Neural cell (in vitro differentiated cells): ENCODE measurements at regions not wholly inside any gene's neighbourhood (a gene's known extent, or its start where the extent isn't known, plus 50 kb on each side); places are given as distances from the start of the nearest gene placed in this dataset.

ENCODE experiments used
- H2AFZ ChIP-seq: fragments of 200-600, 300-800 bp; sonication (generic), shearing (Covaris generic); 2 replicates; pipeline ENCODE4 v1.6.0; 2014; ENCODE audit warnings: low read depth, mild to moderate bottlenecking, antibody characterized with exemption, low read length, moderate library complexity
- H3F3A ChIP-seq: fragments of 200-600 bp; shearing (Covaris generic); 2 replicates; pipeline ENCODE4 v1.6.1; 2016; ENCODE audit warnings: mild to moderate bottlenecking, moderate library complexity, mixed read lengths, antibody characterized with exemption, low read length; ENCODE audit not compliant: insufficient read depth, poor library complexity, severe bottlenecking
- H3K27ac ChIP-seq: fragments of 200-600, 300-800 bp; sonication (generic), shearing (Covaris generic); 2 replicates; pipeline ENCODE4 v1.5.1; 2014; ENCODE audit warnings: mild to moderate bottlenecking, low read length, moderate library complexity
- H3K27me3 ChIP-seq: fragments of 300-800, 200-600 bp; sonication (generic), shearing (Covaris generic); 2 replicates; pipeline ENCODE4 v1.6.0; 2014; ENCODE audit warnings: mild to moderate bottlenecking, low read depth, low read length, moderate library complexity; ENCODE audit not compliant: insufficient read depth
- H3K36me3 ChIP-seq: fragments of 300-800, 200-600 bp; sonication (generic), shearing (Covaris generic); 2 replicates; pipeline ENCODE4 v1.5.1; 2014; ENCODE audit warnings: mild to moderate bottlenecking, antibody characterized with exemption, low read length, moderate library complexity; ENCODE audit not compliant: insufficient read depth
- H3K4me2 ChIP-seq: fragments of 300-800, 200-600 bp; sonication (generic), shearing (Covaris generic); 2 replicates; pipeline ENCODE4 v1.6.0; 2014; ENCODE audit warnings: mild to moderate bottlenecking, low read length
- H3K4me3 ChIP-seq: fragments of 300-800, 200-600 bp; sonication (generic), shearing (Covaris generic); 2 replicates; pipeline ENCODE4 v1.5.1; 2014; ENCODE audit warnings: mild to moderate bottlenecking, low read length, moderate library complexity
- H3K79me2 ChIP-seq: fragments of 200-600 bp; shearing (Covaris generic); replicated peaks from 2 replicates; pipeline ENCODE4 v1.6.0; 2014; ENCODE audit warnings: mild to moderate bottlenecking, low read length, moderate library complexity; ENCODE audit not compliant: insufficient read depth
- H3K9ac ChIP-seq: fragments of 300-800, 200-600 bp; sonication (generic), shearing (Covaris generic); 2 replicates; pipeline ENCODE4 v1.6.1; 2016; ENCODE audit warnings: mild to moderate bottlenecking, low read length, mixed read lengths
- H3K9me2 ChIP-seq: fragments of 200-600 bp; shearing (Covaris generic); 2 replicates; pipeline ENCODE4 v1.6.1; 2016; ENCODE audit warnings: mild to moderate bottlenecking, low read length, mixed read lengths; ENCODE audit not compliant: insufficient read depth
- H3K9me3 ChIP-seq: fragments of 200-600, 300-800 bp; sonication (generic), shearing (Covaris generic); 2 replicates; pipeline ENCODE4 v1.6.1; 2016; ENCODE audit warnings: mild to moderate bottlenecking, mixed run types, low read length, moderate library complexity, mixed read lengths
- H4K20me1 ChIP-seq: fragments of 200-600 bp; shearing (Covaris generic); 2 replicates; pipeline ENCODE4 v1.6.1; 2016; ENCODE audit warnings: mild to moderate bottlenecking, mixed run types; ENCODE audit not compliant: insufficient read depth
- CTCF ChIP-seq: fragments of 450-650 bp; IDR thresholded peaks from 2 replicates; pipeline ENCODE4 v1.5.1; 2014; ENCODE audit warnings: antibody characterized with exemption, mild to moderate bottlenecking, moderate library complexity; ENCODE audit not compliant: poor library complexity, severe bottlenecking
- EP300 ChIP-seq: fragments of 450-650 bp; conservative IDR thresholded peaks from 2 replicates; pipeline ENCODE4 v1.6.1; 2014; ENCODE audit warnings: antibody characterized with exemption, mild to moderate bottlenecking, moderate library complexity; ENCODE audit not compliant: poor library complexity, severe bottlenecking
- EZH2 ChIP-seq: fragments of 200-600, 300-800 bp; shearing (Covaris generic), sonication (generic); IDR thresholded peaks from 2 replicates; pipeline ENCODE4 v1.6.1; 2014; ENCODE audit warnings: antibody characterized with exemption, low read length, borderline replicate concordance, mild to moderate bottlenecking; ENCODE audit not compliant: insufficient read depth, poor library complexity, severe bottlenecking
- MXI1 ChIP-seq: fragments of 450-650 bp; conservative IDR thresholded peaks from 2 replicates; pipeline ENCODE4 v1.6.1; 2014; ENCODE audit warnings: antibody characterized with exemption, mild to moderate bottlenecking; ENCODE audit not compliant: poor library complexity, severe bottlenecking
- POLR2AphosphoS5 ChIP-seq: IDR thresholded peaks from 2 replicates; pipeline ENCODE4 v1.6.1; 2012
- RAD21 ChIP-seq: fragments of 450-650 bp; conservative IDR thresholded peaks from 2 replicates; pipeline ENCODE4 v1.6.1; 2014; ENCODE audit warnings: antibody characterized with exemption, mild to moderate bottlenecking, moderate library complexity
- TAF1 ChIP-seq: IDR thresholded peaks from 2 replicates; pipeline ENCODE4 v1.6.1; 2012; ENCODE audit warnings: low read depth
- TF ChIP-seq, protein P1 (sequence below): IDR thresholded peaks from 2 replicates; pipeline ENCODE4 v1.6.1; 2012; ENCODE audit warnings: borderline replicate concordance

- H3K79me2 ChIP-seq, result no peaks in the 10 kb centered on the region
- no peaks in the 10 kb centered on the region for H3K9me2 ChIP-seq
- no peaks in the 10 kb centered on the region for H3K36me3 ChIP-seq
- no peaks in the 10 kb centered on the region for H4K20me1 ChIP-seq
- no peaks in the 10 kb centered on the region for H3K9me3 ChIP-seq
- no peak overlapping the region for H3K9ac ChIP-seq
- no peak overlapping the region for H2AFZ ChIP-seq
- no peak overlapping the region for H3K4me2 ChIP-seq
- H3K27ac ChIP-seq, result no peak overlapping the region
- no peak overlapping the region for H3K4me3 ChIP-seq
- no peaks in the 10 kb centered on the region for H3K27me3 ChIP-seq
- no peaks in the 10 kb centered on the region for H3F3A ChIP-seq
- no peak for TF ChIP-seq EZH2
- no peak for TF ChIP-seq EP300
- no peak for TF ChIP-seq POLR2AphosphoS5
- no peak for TF ChIP-seq MXI1
- TF ChIP-seq TAF1, result no peak
- no peak for TF ChIP-seq RAD21
- TF ChIP-seq, protein P1, sequence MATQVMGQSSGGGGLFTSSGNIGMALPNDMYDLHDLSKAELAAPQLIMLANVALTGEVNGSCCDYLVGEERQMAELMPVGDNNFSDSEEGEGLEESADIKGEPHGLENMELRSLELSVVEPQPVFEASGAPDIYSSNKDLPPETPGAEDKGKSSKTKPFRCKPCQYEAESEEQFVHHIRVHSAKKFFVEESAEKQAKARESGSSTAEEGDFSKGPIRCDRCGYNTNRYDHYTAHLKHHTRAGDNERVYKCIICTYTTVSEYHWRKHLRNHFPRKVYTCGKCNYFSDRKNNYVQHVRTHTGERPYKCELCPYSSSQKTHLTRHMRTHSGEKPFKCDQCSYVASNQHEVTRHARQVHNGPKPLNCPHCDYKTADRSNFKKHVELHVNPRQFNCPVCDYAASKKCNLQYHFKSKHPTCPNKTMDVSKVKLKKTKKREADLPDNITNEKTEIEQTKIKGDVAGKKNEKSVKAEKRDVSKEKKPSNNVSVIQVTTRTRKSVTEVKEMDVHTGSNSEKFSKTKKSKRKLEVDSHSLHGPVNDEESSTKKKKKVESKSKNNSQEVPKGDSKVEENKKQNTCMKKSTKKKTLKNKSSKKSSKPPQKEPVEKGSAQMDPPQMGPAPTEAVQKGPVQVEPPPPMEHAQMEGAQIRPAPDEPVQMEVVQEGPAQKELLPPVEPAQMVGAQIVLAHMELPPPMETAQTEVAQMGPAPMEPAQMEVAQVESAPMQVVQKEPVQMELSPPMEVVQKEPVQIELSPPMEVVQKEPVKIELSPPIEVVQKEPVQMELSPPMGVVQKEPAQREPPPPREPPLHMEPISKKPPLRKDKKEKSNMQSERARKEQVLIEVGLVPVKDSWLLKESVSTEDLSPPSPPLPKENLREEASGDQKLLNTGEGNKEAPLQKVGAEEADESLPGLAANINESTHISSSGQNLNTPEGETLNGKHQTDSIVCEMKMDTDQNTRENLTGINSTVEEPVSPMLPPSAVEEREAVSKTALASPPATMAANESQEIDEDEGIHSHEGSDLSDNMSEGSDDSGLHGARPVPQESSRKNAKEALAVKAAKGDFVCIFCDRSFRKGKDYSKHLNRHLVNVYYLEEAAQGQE, result no peak
These were observed 208.5 kb downstream of the SH3BP4 start for GRCh38 chr2:235160281-235160810.

GRCh38 chr2:235161565-235161964, 209.7 kb downstream of the SH3BP4 start:
- no peaks in the 10 kb centered on the region for H3K36me3 ChIP-seq
- no peak overlapping the region for H3K4me3 ChIP-seq
- no peak overlapping the region for H2AFZ ChIP-seq
- no peaks in the 10 kb centered on the region for H3K9me2 ChIP-seq
- no peak overlapping the region for H3K27ac ChIP-seq
- H4K20me1 ChIP-seq, result no peaks in the 10 kb centered on the region
- no peaks in the 10 kb centered on the region for H3K79me2 ChIP-seq
- TF ChIP-seq POLR2AphosphoS5, result no peak
- TF ChIP-seq TAF1, result no peak
- TF ChIP-seq EZH2, result no peak
- TF ChIP-seq EP300, result no peak
- no peak for TF ChIP-seq MXI1
- TF ChIP-seq CTCF, result no peak
- no peak overlapping the region for H3K4me2 ChIP-seq
- H3K27me3 ChIP-seq, result no peaks in the 10 kb centered on the region
- H3K9me3 ChIP-seq, result no peaks in the 10 kb centered on the region
- no peaks in the 10 kb centered on the region for H3F3A ChIP-seq
- H3K9ac ChIP-seq, result no peak overlapping the region
